ENCODE measurements at regions not wholly inside any gene's neighbourhood (a gene's known extent, or its start where the extent isn't known, plus 50 kb on each side); places are given as distances from the start of the nearest gene placed in this dataset.

DNA sequence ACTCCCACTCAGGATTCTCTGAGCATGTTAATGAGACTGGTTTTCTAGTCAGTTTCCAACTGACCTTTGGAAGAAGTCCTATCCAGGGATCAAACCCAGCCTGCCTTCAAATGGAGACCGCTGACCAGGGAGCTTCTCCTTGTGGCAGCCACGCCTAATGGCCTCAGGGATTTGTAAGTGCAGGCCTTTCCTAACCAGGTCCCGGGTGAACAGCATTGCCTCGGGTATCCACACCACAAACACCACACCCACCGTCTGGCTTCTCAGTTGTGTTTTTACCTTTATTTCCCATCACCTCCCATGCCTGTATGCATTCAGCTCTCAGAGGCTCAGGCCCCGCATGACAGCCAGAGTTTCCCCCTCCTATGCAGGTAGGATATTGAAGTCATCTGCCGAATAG lies 406.3 kb upstream of the HS6ST1 start:
- ATAC-seq (no peak), DNase-seq (no peak)

DNA sequence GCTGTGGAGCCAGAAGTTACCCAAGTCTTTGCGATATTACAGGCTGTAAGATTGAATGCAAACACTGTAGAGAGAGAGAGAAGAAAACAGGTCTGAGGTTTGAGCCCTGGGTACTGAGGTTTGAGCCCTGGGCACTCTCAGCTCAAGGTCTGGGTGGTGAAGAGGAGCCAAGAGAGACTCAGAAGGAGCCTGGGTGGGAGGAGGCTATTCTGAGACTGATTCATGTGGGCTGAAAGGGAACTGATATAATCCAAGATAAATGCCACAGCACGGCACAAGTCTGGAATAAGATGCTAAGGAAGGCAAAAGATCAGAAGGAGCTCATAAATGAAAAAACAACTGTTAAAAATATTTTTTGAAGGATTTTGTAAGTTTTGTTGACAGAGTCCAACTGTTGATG lies 407.6 kb upstream of the HS6ST1 start:
- intact Hi-C loops (cut with micrococcal nuclease): no loop called here
- Histone ChIP-seq H3K9me2 (replicated peaks; ENCODE audit: low read length) (no peaks in the 10 kb centered on the region), H3K4me1 (ENCODE audit: insufficient read depth, low read length) (no peaks in the 10 kb centered on the region), H3K4me2 (ENCODE audit: low read length) (no peak overlapping the region), H4K20me1 (ENCODE audit: low read length) (no peaks in the 10 kb centered on the region), H3K27me3 (ENCODE audit: low read length) (no peaks in the 10 kb centered on the region), H3K79me2 (ENCODE audit: low read length) (no peaks in the 10 kb centered on the region), H3K4me3 (ENCODE audit: low read length) (no peak overlapping the region), H3K36me3 (ENCODE audit: low read depth, low read length) (no peaks in the 10 kb centered on the region), H3K9me3 (ENCODE audit: low read length) (no peaks in the 10 kb centered on the region), H3F3A (ENCODE audit: low read length, unreplicated experiment) (no peaks in the 10 kb centered on the region), H3K27ac (ENCODE audit: low read length) (no peak overlapping the region), H2AFZ (ENCODE audit: low read length) (no peak overlapping the region), H3K9ac (ENCODE audit: low read length) (no peak overlapping the region)
- DNase-seq (no peak), ATAC-seq (no peak)
- no TSS peak for BruUV-seq (replicated peaks)
- ChIA-PET POLR2A (ENCODE audit: unreplicated experiment) (no interaction called here), CTCF (no interaction called here)
- no peak for TF ChIP-seq EZH2phosphoT487 (IDR thresholded peaks at IDR 0.05; ENCODE audit: borderline replicate concordance, low read length)
- no peak for TF ChIP-seq EZH2 (IDR thresholded peaks at IDR 0.05; ENCODE audit: low read length, unreplicated experiment)
- TF ChIP-seq, protein P1, sequence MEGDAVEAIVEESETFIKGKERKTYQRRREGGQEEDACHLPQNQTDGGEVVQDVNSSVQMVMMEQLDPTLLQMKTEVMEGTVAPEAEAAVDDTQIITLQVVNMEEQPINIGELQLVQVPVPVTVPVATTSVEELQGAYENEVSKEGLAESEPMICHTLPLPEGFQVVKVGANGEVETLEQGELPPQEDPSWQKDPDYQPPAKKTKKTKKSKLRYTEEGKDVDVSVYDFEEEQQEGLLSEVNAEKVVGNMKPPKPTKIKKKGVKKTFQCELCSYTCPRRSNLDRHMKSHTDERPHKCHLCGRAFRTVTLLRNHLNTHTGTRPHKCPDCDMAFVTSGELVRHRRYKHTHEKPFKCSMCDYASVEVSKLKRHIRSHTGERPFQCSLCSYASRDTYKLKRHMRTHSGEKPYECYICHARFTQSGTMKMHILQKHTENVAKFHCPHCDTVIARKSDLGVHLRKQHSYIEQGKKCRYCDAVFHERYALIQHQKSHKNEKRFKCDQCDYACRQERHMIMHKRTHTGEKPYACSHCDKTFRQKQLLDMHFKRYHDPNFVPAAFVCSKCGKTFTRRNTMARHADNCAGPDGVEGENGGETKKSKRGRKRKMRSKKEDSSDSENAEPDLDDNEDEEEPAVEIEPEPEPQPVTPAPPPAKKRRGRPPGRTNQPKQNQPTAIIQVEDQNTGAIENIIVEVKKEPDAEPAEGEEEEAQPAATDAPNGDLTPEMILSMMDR (conservative IDR thresholded peaks at IDR 0.05; ENCODE audit: low read depth, low read length): no peak

More for the DNA sequence above, 406.3 kb upstream of the HS6ST1 start:
- Histone ChIP-seq H3K4me1 (ENCODE audit: insufficient read depth, low read length) (no peaks in the 10 kb centered on the region), H3K27me3 (ENCODE audit: low read length) (no peaks in the 10 kb centered on the region), H2AFZ (ENCODE audit: low read length) (no peak overlapping the region), H4K20me1 (ENCODE audit: low read length) (no peaks in the 10 kb centered on the region), H3K27ac (ENCODE audit: low read length) (no peak overlapping the region), H3K9ac (ENCODE audit: low read length) (no peak overlapping the region), H3K79me2 (ENCODE audit: low read length) (no peaks in the 10 kb centered on the region), H3K4me3 (ENCODE audit: low read length) (no peak overlapping the region), H3K9me3 (ENCODE audit: low read length) (no peaks in the 10 kb centered on the region), H3F3A (ENCODE audit: low read length, unreplicated experiment) (no peaks in the 10 kb centered on the region), H3K9me2 (replicated peaks; ENCODE audit: low read length) (no peaks in the 10 kb centered on the region), H3K36me3 (ENCODE audit: low read depth, low read length) (no peaks in the 10 kb centered on the region), H3K4me2 (ENCODE audit: low read length) (no peak overlapping the region)
- BruUV-seq (replicated peaks): no TSS peak
- TF ChIP-seq EZH2 (IDR thresholded peaks at IDR 0.05; ENCODE audit: low read length, unreplicated experiment): no peak
- no peak for TF ChIP-seq EZH2phosphoT487 (IDR thresholded peaks at IDR 0.05; ENCODE audit: borderline replicate concordance, low read length)
- TF ChIP-seq, protein P1 (conservative IDR thresholded peaks at IDR 0.05; ENCODE audit: low read depth, low read length): no peak
- ChIA-PET CTCF (no interaction called here), POLR2A (ENCODE audit: unreplicated experiment) (no interaction called here)
- intact Hi-C loops (cut with micrococcal nuclease): no loop called here

DNA sequence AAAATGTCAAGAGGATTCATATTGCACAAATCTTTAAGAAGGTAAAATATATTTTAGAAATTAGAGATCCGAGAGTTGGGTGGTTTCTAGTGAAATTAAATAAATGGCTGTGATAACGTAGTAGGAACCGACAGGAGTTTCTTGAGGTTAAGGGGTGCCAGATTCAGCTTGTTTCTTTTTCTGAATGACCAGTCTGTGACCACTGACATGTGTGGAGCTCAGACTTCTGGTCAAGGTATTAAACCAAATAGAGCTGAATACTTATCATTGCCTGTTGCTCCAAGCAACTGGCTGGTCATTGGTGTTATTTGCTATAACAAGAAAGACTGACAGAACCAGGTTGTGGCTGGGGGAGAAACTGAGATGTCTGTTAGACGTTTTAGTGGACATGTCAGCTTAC lies 408.2 kb upstream of the HS6ST1 start:
- Histone ChIP-seq H3K27me3 (ENCODE audit: low read length) (no peaks in the 10 kb centered on the region), H3K79me2 (ENCODE audit: low read length) (no peaks in the 10 kb centered on the region), H3K4me3 (ENCODE audit: low read length) (no peak overlapping the region), H3K4me2 (ENCODE audit: low read length) (no peak overlapping the region), H3F3A (ENCODE audit: low read length, unreplicated experiment) (no peaks in the 10 kb centered on the region), H3K9me3 (ENCODE audit: low read length) (no peaks in the 10 kb centered on the region), H3K4me1 (ENCODE audit: insufficient read depth, low read length) (no peaks in the 10 kb centered on the region), H2AFZ (ENCODE audit: low read length) (no peak overlapping the region), H3K9ac (ENCODE audit: low read length) (no peak overlapping the region), H3K27ac (ENCODE audit: low read length) (no peak overlapping the region), H3K9me2 (replicated peaks; ENCODE audit: low read length) (no peaks in the 10 kb centered on the region), H4K20me1 (ENCODE audit: low read length) (no peaks in the 10 kb centered on the region), H3K36me3 (ENCODE audit: low read depth, low read length) (no peaks in the 10 kb centered on the region)
- DNase-seq (no peak), ATAC-seq (no peak)
- intact Hi-C loops (cut with micrococcal nuclease): no loop called here
- BruUV-seq (replicated peaks): no TSS peak
- POLR2A ChIA-PET (ENCODE audit: unreplicated experiment): no interaction called here
- CTCF ChIA-PET: no interaction called here
- no peak for TF ChIP-seq EZH2phosphoT487 (IDR thresholded peaks at IDR 0.05; ENCODE audit: borderline replicate concordance, low read length)
- TF ChIP-seq, protein P1 (conservative IDR thresholded peaks at IDR 0.05; ENCODE audit: low read depth, low read length): no peak
- no peak for TF ChIP-seq EZH2 (IDR thresholded peaks at IDR 0.05; ENCODE audit: low read length, unreplicated experiment)
